ENCODE measurements at regions not wholly inside any gene's neighbourhood (a gene's known extent, or its start where the extent isn't known, plus 50 kb on each side); places are given as distances from the start of the nearest gene placed in this dataset.

- no peaks in the 10 kb centered on the region for H3K9me3 ChIP-seq
- H3K27me3 ChIP-seq: no peaks in the 10 kb centered on the region
- no peak overlapping the region for H3K4me3 ChIP-seq
- no peak for TF ChIP-seq POLR2AphosphoS5 (IDR thresholded peaks at IDR 0.05)
- no peak for TF ChIP-seq EP300 (IDR thresholded peaks at IDR 0.05)
- TF ChIP-seq CTCF (IDR thresholded peaks at IDR 0.05): no peak
- TF ChIP-seq POLR2A (IDR thresholded peaks at IDR 0.05): no peak
- ATAC-seq: no peak
- no peaks in the 10 kb centered on the region for H3K4me1 ChIP-seq
- no peak overlapping the region for H3K27ac ChIP-seq
- WGBS, 2 donors (ENCODE audit: low coverage in 1 of 2): 77 to 92% methylated on average over 3 to 5 of the region's 5 CpGs
- no peaks in the 10 kb centered on the region for H3K36me3 ChIP-seq
Observed at GRCh38 chr2:16404551-16405300, 260.9 kb downstream of the CYRIA start.

- H3K4me1 ChIP-seq: no peaks in the 10 kb centered on the region
- 47 to 63% methylated on average over 3 of the region's 3 CpGs for WGBS, 2 donors (ENCODE audit: low coverage in 1 of 2)
- H3K36me3 ChIP-seq: no peaks in the 10 kb centered on the region
- no peaks in the 10 kb centered on the region for H3K27me3 ChIP-seq
- TF ChIP-seq POLR2AphosphoS5 (IDR thresholded peaks at IDR 0.05) (no peak), POLR2A (IDR thresholded peaks at IDR 0.05) (no peak), CTCF (IDR thresholded peaks at IDR 0.05) (no peak), EP300 (IDR thresholded peaks at IDR 0.05) (no peak)
- no peak overlapping the region for H3K4me3 ChIP-seq
- no peaks in the 10 kb centered on the region for H3K9me3 ChIP-seq
- no peak overlapping the region for H3K27ac ChIP-seq
- ATAC-seq: no peak
Observed at GRCh38 chr2:16404146-16404545, 261.5 kb downstream of the CYRIA start.

- H3K36me3 ChIP-seq: no peaks in the 10 kb centered on the region
- H3K4me3 ChIP-seq: no peak overlapping the region
- H3K9me3 ChIP-seq: no peaks in the 10 kb centered on the region
- no peaks in the 10 kb centered on the region for H3K27me3 ChIP-seq
- no peak for TF ChIP-seq EP300 (IDR thresholded peaks at IDR 0.05)
- TF ChIP-seq POLR2A (IDR thresholded peaks at IDR 0.05): no peak
- TF ChIP-seq CTCF (IDR thresholded peaks at IDR 0.05): no peak
- TF ChIP-seq POLR2AphosphoS5 (IDR thresholded peaks at IDR 0.05): no peak
- H3K4me1 ChIP-seq: no peaks in the 10 kb centered on the region
- 70 to 76% methylated on average over 5 of the region's 5 CpGs for WGBS, 2 donors (ENCODE audit: low coverage in 1 of 2)
- ATAC-seq: no peak
- H3K27ac ChIP-seq: no peak overlapping the region
Observed at GRCh38 chr2:16402891-16403290, 262.7 kb downstream of the CYRIA start.

GRCh38 chr2:16401761-16402300 lies 263.8 kb downstream of the CYRIA start:
- H3K4me3 ChIP-seq: no peak overlapping the region
- ATAC-seq: no peak
- no peak overlapping the region for H3K27ac ChIP-seq
- no peaks in the 10 kb centered on the region for H3K27me3 ChIP-seq
- TF ChIP-seq POLR2A (IDR thresholded peaks at IDR 0.05): no peak
- TF ChIP-seq CTCF (IDR thresholded peaks at IDR 0.05): no peak
- TF ChIP-seq EP300 (IDR thresholded peaks at IDR 0.05): no peak
- no peak for TF ChIP-seq POLR2AphosphoS5 (IDR thresholded peaks at IDR 0.05)
- WGBS, 2 donors (ENCODE audit: low coverage in 1 of 2): 58 to 69% methylated on average over 6 to 7 of the region's 7 CpGs
- H3K36me3 ChIP-seq: no peaks in the 10 kb centered on the region
- no peaks in the 10 kb centered on the region for H3K9me3 ChIP-seq
- no peaks in the 10 kb centered on the region for H3K4me1 ChIP-seq

- no peak for ATAC-seq
- H3K4me3 ChIP-seq: no peak overlapping the region
- no peak overlapping the region for H3K27ac ChIP-seq
- no peaks in the 10 kb centered on the region for H3K27me3 ChIP-seq
- WGBS, 2 donors (ENCODE audit: low coverage in 1 of 2): 32 to 50% methylated on average over 1 to 4 of the region's 7 CpGs
- no peaks in the 10 kb centered on the region for H3K9me3 ChIP-seq
- no peaks in the 10 kb centered on the region for H3K36me3 ChIP-seq
- no peaks in the 10 kb centered on the region for H3K4me1 ChIP-seq
- no peak for TF ChIP-seq POLR2A (IDR thresholded peaks at IDR 0.05)
Observed at GRCh38 chr2:16400127-16400623, 265.5 kb downstream of the CYRIA start.

All from gastroesophageal sphincter (tissue), 4 donors.